ENCODE measurements at regions not wholly inside any gene's neighbourhood (a gene's known extent, or its start where the extent isn't known, plus 50 kb on each side); places are given as distances from the start of the nearest gene placed in this dataset.
"Not testable (repeated sequence)": the region's sequence is repeated elsewhere in the genome, so short reads cannot be mapped to it uniquely, and the experiment has no call there.

DNA sequence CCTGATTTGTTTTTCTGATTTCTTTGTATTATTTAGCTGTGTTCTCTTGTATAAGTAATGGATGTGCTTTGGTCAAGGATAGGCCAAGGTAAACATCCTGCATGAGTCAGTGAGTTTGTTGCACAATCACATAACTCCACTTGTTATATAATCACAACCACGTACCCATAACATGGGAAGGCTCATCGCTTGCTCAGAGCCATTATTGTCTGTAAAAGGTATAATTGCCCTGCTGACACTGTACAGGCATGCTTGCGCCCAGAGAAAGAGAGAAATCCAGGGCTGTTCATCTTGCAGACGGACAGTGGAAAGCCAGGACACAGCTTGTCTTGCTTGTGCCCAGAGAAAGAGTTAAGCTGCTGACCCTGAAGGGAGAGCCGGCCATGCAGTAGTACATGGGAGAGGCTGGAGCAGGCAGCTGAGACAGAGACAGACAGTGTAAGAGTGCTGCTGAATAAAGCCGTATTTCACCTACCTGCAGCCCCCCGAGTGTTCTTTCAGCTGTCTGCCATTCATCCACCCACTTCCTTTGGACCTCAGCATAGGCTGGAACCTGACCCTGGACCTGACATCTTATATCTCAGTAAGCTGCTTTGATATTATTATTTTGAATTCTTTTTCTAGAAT, 174.7 kb upstream of the DAAM1 start:
- Histone ChIP-seq H3K9me3 (ENCODE audit: control insufficient read depth, insufficient read depth, low read length) (no peaks in the 10 kb centered on the region), H3K36me3 (ENCODE audit: insufficient read depth, low read length) (no peaks in the 10 kb centered on the region), H3K4me1 (ENCODE audit: insufficient read depth, low read length) (0 out of 2 replicates have a peak, but pooled peaks cover 2% of the 10 kb centered on the region), H3K9ac (ENCODE audit: low read depth, low read length) (no peak overlapping the region)

DNA sequence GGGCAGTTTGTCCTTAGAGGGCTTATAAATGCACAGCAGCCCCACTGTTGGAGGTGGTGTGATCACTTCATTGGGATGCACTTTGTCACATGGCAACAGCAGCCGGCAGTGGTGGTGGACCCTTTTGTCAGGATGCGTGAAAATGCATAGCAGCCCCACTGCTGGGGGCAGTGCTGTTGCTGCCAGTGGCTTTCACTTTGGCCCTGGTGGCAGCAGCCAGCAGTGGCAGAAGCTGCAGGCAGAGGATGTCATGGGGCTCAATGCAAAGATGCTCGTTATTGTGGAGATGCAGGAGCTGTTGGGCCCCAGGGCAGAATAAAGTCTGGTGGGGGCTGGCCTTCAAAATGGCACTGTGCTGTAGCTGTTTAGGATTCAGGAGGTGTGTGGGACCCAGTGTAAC, 173.0 kb upstream of the DAAM1 start:
- Histone ChIP-seq H3K9me3 (ENCODE audit: control insufficient read depth, insufficient read depth, low read length) (no peaks in the 10 kb centered on the region), H3K36me3 (ENCODE audit: insufficient read depth, low read length) (no peaks in the 10 kb centered on the region), H3K9ac (ENCODE audit: low read depth, low read length) (no peak overlapping the region), H3K4me1 (ENCODE audit: insufficient read depth, low read length) (0 out of 2 replicates have a peak, but pooled peaks cover 3% of the 10 kb centered on the region)

DNA sequence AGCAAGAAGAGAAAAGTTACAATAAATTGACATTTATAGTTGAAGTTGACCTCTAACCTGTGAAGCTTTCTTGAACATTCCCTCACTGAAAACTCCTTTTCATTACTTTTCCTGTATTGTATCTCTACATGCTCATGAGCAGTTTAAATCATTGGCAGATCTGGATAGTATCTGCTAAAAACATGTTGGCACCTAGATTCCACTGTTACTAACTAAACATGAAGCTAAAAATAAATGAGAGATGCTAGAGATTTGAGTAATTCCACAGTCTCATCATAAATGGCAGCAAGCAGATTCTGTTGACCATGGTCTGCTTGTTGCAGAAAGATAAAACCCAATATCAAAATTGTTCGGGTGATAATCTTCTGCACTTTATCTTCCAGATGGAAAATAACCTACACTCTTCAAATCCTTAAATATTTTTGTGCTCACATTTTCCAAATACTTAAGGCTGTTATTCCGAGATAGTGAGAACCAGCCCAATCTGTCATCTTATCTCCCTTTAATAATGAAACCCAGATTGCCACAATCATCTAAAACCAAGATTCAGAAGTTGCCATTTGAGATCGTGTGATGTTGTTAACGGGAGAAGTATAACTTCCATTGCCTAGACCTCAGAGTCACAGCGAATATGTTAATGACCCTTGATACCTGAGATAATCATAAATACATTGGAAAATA, 171.0 kb upstream of the DAAM1 start:
- Histone ChIP-seq H3K9me3 (ENCODE audit: control insufficient read depth, insufficient read depth, low read length) (no peaks in the 10 kb centered on the region), H3K9ac (ENCODE audit: low read depth, low read length) (no peak overlapping the region), H3K4me1 (ENCODE audit: insufficient read depth, low read length) (0 out of 2 replicates have a peak, but pooled peaks cover 3% of the 10 kb centered on the region), H3K36me3 (ENCODE audit: insufficient read depth, low read length) (no peaks in the 10 kb centered on the region)

DNA sequence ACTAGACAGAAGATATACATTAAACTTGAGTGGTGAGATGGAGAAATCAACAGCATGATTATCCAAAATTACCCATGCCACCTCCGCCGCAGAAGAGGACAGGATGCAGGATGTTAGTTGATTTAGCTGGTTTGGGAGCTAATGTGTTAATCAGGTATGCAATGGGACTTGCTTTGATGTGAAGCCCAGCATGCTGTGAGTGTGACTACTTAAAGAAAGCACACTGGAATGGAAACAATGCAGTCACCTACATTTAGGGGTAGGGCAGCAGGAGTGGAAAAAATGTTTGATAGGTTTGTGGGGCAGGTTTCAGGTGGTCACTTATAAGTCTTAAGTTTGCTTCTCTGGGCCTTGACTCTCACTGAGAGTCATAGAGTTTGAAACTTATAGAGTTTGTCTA, 170.0 kb upstream of the DAAM1 start:
- Histone ChIP-seq H3K36me3 (ENCODE audit: insufficient read depth, low read length) (no peaks in the 10 kb centered on the region), H3K4me1 (ENCODE audit: insufficient read depth, low read length) (0 out of 2 replicates have a peak, but pooled peaks cover 3% of the 10 kb centered on the region), H3K9ac (ENCODE audit: low read depth, low read length) (no peak overlapping the region), H3K9me3 (ENCODE audit: control insufficient read depth, insufficient read depth, low read length) (no peaks in the 10 kb centered on the region)

DNA sequence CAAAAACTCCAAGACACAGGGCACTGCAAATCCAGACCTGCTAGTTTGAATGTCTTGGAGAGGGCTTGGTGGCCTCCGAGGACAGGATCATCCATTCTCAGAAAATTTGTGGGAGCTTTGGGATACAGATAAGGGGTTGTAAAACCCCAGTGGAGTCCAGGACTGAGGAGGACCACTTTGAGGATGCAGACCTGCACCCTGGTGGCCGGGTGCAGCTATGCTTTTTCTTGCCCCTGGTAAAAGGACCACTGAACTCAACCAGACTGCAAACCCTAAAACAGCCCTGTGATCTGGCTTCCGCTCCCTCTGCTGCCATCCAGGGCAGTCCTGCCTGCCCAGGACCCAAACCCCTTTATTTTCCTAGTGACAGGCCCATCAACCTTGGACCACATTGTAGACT, 169.5 kb upstream of the DAAM1 start:
- H3K9me3 ChIP-seq (ENCODE audit: control insufficient read depth, insufficient read depth, low read length) = no peaks in the 10 kb centered on the region
- H3K9ac ChIP-seq (ENCODE audit: low read depth, low read length) = no peak overlapping the region
- no peaks in the 10 kb centered on the region for H3K36me3 ChIP-seq (ENCODE audit: insufficient read depth, low read length)
- 0 out of 2 replicates have a peak, but pooled peaks cover 3% of the 10 kb centered on the region for H3K4me1 ChIP-seq (ENCODE audit: insufficient read depth, low read length)

DNA sequence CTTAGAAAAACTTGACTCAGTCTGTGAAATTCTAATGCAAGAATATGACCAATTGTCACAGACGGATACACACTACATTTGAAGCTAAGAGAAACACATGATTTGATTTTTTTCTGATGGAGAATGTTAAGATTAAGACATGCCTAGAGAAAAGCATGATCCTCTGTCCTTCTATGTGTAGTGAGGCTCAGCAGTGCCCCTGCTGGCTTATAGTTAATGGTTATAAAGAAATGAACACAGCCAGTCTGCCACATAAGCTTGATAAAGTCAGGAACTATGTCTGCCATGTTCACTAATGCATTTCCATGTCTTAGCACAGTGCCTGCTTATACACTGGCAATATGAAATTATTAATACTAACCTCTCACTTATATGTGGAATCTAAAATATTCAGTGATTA, 168.1 kb upstream of the DAAM1 start:
- Histone ChIP-seq H3K4me1 (ENCODE audit: insufficient read depth, low read length) (0 out of 2 replicates have a peak, but pooled peaks cover 3% of the 10 kb centered on the region), H3K36me3 (ENCODE audit: insufficient read depth, low read length) (no peaks in the 10 kb centered on the region), H3K9ac (ENCODE audit: low read depth, low read length) (no peak overlapping the region), H3K9me3 (ENCODE audit: control insufficient read depth, insufficient read depth, low read length) (no peaks in the 10 kb centered on the region)

DNA sequence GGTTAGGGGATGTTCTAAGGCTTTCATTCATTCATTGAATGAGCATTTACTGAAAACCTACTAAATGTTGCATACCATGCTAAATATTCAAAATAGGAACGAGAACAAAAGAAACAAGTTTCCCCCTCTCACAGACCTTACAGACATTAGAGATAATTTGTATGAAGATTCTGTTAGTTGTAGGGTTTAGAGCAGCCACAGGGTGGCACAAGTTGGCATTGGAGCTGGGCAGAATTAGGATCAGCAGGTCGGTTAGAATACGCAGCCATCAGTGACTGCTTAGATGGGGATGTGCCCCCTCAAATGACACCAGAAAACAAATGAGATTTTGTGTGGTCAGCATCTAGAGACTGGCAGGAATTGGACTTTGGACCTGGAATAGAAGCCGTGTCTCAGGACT, 166.3 kb upstream of the DAAM1 start:
- H3K9ac ChIP-seq (ENCODE audit: low read depth, low read length) = no peak overlapping the region
- H3K36me3 ChIP-seq (ENCODE audit: insufficient read depth, low read length) = no peaks in the 10 kb centered on the region
- H3K4me1 ChIP-seq (ENCODE audit: insufficient read depth, low read length) = 0 out of 2 replicates have a peak, but pooled peaks cover 3% of the 10 kb centered on the region
- no peaks in the 10 kb centered on the region for H3K9me3 ChIP-seq (ENCODE audit: control insufficient read depth, insufficient read depth, low read length)

DNA sequence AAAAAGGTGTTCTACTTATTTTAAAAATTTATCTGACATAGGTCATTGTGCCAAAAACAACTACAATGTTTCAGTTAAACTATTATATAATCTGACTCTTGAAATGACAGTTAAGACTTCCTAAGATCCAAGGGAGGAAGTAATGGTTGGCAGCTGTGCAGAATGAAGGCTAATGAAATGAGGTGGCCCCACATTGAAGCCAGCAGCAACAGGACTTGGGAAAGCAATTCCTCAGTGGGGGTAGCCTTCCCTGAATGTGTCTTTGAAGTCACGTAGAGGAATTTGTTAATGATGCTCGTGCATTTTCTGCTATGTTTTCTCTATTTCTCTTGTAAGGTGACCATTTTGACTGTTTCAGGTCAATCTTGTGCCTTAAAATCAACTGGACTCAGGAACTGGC, 162.4 kb upstream of the DAAM1 start:
- Histone ChIP-seq H3K9ac (ENCODE audit: low read depth, low read length) (no peak overlapping the region), H3K4me1 (ENCODE audit: insufficient read depth, low read length) (peaks cover 3% of the 10 kb centered on the region; the same call in 1 of the 2 replicates), H3K36me3 (ENCODE audit: insufficient read depth, low read length) (no peaks in the 10 kb centered on the region), H3K9me3 (ENCODE audit: control insufficient read depth, insufficient read depth, low read length) (no peaks in the 10 kb centered on the region)

DNA sequence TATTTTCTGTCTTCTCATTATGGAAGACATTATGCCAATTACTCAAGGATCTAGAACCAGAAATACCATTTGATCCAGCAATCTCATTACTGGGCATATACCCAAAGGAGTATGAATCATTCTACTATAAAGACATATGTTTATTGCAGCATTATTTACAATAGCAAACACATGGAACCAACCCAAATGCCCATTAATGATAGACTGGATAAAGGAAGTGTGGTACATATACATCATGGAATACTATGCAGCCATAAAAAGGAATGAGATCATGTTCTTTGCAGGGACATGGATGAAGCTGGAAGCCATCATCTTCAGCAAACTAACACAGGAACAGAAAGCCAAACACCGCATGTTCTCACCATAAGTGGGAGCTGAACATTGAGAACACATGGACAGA, 161.8 kb upstream of the DAAM1 start:
- not testable (repeated sequence) for H3K9ac ChIP-seq (ENCODE audit: low read depth, low read length); H3K9me3 ChIP-seq (ENCODE audit: control insufficient read depth, insufficient read depth, low read length); H3K36me3 ChIP-seq (ENCODE audit: insufficient read depth, low read length); H3K4me1 ChIP-seq (ENCODE audit: insufficient read depth, low read length)

DNA sequence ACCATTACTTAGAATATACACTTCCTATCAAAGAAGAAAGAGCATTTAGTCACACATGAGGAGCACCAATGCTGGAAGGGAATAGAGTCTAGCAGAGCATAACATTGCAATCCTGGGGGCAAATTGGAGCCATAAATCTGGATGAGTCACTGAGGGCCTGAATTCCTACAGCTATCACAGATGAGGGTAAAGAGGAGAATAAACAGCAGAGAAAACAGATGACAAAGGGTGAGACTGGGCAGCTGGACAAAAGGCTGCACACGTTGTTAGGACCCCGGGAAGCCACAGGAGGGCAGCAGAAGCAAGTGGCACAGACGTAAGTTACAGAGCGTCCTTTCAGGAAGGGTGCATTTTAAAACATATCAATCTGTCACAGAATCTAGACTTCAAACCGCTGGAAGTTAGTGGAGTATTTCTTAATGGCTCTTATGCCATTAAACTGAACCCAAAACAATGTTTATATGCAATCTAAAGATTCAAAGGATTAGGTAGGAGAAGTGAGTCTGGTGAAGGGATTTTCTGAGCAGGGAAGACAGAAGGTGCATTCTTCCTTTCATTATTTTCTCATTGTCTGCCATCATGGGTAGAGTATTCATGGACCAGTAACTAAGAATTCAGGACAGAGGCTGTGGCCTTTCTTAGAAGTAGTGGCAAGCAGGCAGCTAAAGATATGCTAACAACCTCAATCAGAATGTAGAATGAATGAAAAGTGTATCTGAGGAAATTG, 159.8 kb upstream of the DAAM1 start:
- Histone ChIP-seq H3K9me3 (ENCODE audit: control insufficient read depth, insufficient read depth, low read length) (no peaks in the 10 kb centered on the region), H3K36me3 (ENCODE audit: insufficient read depth, low read length) (no peaks in the 10 kb centered on the region), H3K9ac (ENCODE audit: low read depth, low read length) (no peak overlapping the region), H3K4me1 (ENCODE audit: insufficient read depth, low read length) (peaks cover 3% of the 10 kb centered on the region; the same call in 1 of the 2 replicates)

DNA sequence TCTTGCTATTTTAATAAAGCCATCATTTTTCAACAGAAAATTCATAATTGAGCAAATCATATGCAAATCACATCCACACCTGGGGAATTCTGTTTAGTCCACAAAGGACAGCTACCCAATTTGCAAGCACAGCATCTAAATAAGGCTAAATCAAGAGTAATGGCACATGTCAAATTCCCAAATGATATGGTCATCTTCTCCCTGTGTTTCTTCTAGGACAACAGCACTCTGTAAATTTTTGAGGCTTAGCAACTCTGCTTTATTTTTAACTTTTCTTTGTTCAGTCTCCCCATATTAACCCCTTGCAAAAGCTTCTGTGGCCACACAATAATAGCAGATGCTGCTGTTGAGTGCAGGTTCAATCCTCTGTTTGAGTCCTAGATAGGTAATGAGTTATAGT, 155.6 kb upstream of the DAAM1 start:
- Histone ChIP-seq H3K4me1 (ENCODE audit: insufficient read depth, low read length) (peaks cover 3% of the 10 kb centered on the region; the same call in 1 of the 2 replicates), H3K9ac (ENCODE audit: low read depth, low read length) (no peak overlapping the region), H3K9me3 (ENCODE audit: control insufficient read depth, insufficient read depth, low read length) (no peaks in the 10 kb centered on the region; the same call in 1 of the 2 replicates), H3K36me3 (ENCODE audit: insufficient read depth, low read length) (no peaks in the 10 kb centered on the region)

DNA sequence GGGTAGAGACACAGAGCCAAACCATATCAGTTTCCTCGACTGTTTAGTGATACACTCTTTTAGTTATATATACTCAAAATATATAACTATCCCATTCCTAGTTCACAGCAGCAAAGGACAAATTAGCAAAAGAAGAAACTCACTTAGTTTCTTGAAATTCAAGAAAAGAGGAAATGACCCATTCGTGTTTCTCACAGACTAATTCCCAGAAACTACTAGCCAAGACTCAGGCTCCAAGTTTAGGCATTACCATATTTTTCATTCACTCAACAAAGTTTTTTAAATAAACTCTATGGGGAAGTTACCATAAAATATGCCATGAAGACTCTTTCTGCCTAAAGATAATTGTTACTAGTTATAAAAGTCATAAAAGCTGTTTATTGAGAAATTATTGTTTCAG, 152.3 kb upstream of the DAAM1 start:
- Histone ChIP-seq H3K9ac (ENCODE audit: low read depth, low read length) (no peak overlapping the region), H3K4me1 (ENCODE audit: insufficient read depth, low read length) (no peaks in the 10 kb centered on the region), H3K9me3 (ENCODE audit: control insufficient read depth, insufficient read depth, low read length) (no peaks in the 10 kb centered on the region; the same call in 1 of the 2 replicates), H3K36me3 (ENCODE audit: insufficient read depth, low read length) (no peaks in the 10 kb centered on the region)

DNA sequence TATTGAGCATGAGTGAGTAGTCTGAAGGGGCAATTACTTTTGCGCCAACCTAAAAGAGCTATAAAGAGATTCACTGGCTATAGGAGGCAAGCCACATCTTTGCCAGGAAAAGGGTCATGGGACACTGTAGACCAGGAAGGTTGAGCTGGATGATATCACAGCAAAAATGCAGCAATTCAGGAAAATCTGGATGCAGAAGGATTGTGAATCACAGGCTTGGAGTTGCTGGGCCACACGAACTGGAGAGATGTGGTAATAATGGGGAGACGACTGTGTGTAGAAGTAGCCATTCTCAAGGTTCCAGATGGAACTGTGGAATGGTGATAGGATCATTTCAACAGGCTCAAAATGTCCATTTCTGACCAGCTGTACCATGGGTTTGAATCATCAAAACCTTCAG, 151.4 kb upstream of the DAAM1 start:
- no peaks in the 10 kb centered on the region; the same call in 1 of the 2 replicates for H3K9me3 ChIP-seq (ENCODE audit: control insufficient read depth, insufficient read depth, low read length)
- H3K36me3 ChIP-seq (ENCODE audit: insufficient read depth, low read length) = no peaks in the 10 kb centered on the region
- H3K9ac ChIP-seq (ENCODE audit: low read depth, low read length) = no peak overlapping the region
- no peaks in the 10 kb centered on the region for H3K4me1 ChIP-seq (ENCODE audit: insufficient read depth, low read length)

DNA sequence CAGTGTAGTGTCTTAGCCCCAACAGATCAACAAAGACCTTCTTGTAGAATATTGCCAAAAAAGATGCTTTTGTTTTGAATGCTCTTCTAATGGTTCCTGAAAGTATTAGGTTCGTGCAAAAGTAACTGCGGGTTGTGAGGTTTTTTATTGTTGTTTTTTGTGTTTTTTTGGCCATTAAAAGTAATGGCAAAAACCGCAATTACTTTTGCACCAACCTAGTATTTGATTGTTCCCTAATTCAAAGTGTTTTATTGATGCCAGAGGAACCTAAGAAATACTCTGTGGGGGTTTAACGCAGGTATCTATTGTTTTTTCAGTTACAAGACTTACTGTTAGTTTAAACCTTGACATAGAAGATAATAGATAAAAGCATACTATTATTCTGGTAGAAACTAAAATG, 150.8 kb upstream of the DAAM1 start:
- Histone ChIP-seq H3K9me3 (ENCODE audit: control insufficient read depth, insufficient read depth, low read length) (no peaks in the 10 kb centered on the region; the same call in 1 of the 2 replicates), H3K4me1 (ENCODE audit: insufficient read depth, low read length) (no peaks in the 10 kb centered on the region), H3K9ac (ENCODE audit: low read depth, low read length) (no peak overlapping the region), H3K36me3 (ENCODE audit: insufficient read depth, low read length) (no peaks in the 10 kb centered on the region)

All from ES-I3 (cell line).